Tibial nerve (tissue), 4 donors: ENCODE measurements at regions not wholly inside any gene's neighbourhood (a gene's known extent, or its start where the extent isn't known, plus 50 kb on each side); places are given as distances from the start of the nearest gene placed in this dataset.

Source experiments
- CTCF ChIP-seq, 5 experiments: fragments of 200-600 bp in 3 of 5; fragments of 450-650 bp in 2 of 5; sonication (generic) in 3 of 5; IDR thresholded peaks; one replicate each; pipeline ENCODE4 v1.5.1; 2016 to 2019; ENCODE audit warnings: antibody characterized with exemption in 5 of 5, mild to moderate bottlenecking in 3 of 5, moderate library complexity in 2 of 5
- EP300 ChIP-seq, 2 donors: sonication (generic); formaldehyde crosslinking; IDR thresholded peaks; one replicate each; pipeline ENCODE4 v1.6.1; 2017; ENCODE audit warnings: antibody characterized with exemption in 2 of 2, mild to moderate bottlenecking in 1 of 2
- POLR2A ChIP-seq, 2 donors: fragments of 450-650 bp; IDR thresholded peaks; one replicate each; pipeline ENCODE4 v1.6.1; 2017; ENCODE audit warnings: antibody characterized with exemption in 2 of 2, mild to moderate bottlenecking in 2 of 2, moderate library complexity in 2 of 2

GRCh38 chr4:137452799-137453198, 79.5 kb downstream of the PCDH18 start:
- TF ChIP-seq POLR2A (IDR thresholded peaks at IDR 0.05) (no peak), CTCF (IDR thresholded peaks at IDR 0.05) (no peak), EP300 (IDR thresholded peaks at IDR 0.05) (no peak)
